ENCODE measurements at regions not wholly inside any gene's neighbourhood (a gene's known extent, or its start where the extent isn't known, plus 50 kb on each side); places are given as distances from the start of the nearest gene placed in this dataset.
A peak's percentile ranks its signal among the peaks of the same experiment; 100 is the strongest.

DNA sequence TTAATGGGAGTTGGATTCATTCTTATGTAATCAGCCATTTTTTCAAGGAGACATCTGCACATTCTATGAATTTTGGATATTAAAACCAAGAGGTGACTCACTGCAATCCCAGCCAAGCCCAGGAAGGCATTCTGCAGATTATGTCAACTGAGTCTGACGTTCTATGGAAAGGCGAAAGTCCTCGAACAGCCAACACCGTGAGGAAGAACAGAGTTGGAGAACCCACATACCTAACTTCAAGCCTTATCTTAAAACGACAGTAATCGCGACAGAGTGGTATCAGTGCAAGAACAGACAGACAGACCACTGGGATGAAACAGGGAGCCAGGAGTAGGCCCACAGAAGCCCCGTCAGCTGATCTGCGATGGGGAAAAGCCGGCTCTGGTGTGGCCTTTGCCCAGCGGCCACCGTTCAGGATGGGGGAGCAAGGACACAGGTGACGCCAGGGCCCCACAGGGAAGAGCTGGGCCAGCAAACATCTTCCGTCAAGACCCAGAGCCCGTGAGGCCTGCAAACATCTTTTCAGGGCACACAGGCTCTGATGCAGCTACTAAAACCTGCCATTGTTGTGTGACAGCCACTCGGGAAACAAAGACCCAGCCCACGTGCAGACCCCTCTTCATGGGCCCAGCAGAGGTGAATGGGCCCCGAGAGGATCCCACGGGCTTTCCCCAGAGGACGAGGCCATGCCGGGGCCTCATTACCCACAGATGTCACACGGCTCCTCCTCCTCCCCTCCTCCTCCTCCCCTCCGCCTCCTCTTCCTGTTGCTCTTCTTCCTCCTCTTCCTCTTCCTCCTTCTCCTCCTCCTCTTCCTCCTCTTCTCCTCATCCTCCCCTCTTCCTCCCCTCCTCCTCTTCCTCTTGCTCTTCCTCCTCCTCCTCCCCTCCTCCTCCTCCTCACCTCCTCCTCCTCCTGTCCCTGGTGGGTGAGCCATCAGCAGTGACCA is 277.6 kb downstream of the ADGRD1 start (continued):
- TF ChIP-seq NFIC (IDR thresholded peaks at IDR 0.05) = peak; percentile 43
- TF ChIP-seq ZNF311 (CRISPR knock-in tag; IDR thresholded peaks at IDR 0.05) = peak; percentile 56; the same call in 1 of the 2 replicates
- TF ChIP-seq GATAD2A (IDR thresholded peaks at IDR 0.05) = peak; percentile 75; the same call in 1 of the 2 replicates
- TF ChIP-seq ATF7 (IDR thresholded peaks at IDR 0.05) = peak; percentile 35; the same call in 1 of the 2 replicates
- no peak for TF ChIP-seq MYNN (IDR thresholded peaks at IDR 0.05)
- no peak for TF ChIP-seq MYNN (CRISPR knock-in tag; IDR thresholded peaks at IDR 0.05)
- TF ChIP-seq ZFPM2 (CRISPR knock-in tag; IDR thresholded peaks at IDR 0.05) = no peak
- no peak; the same call in 1 of the 2 replicates for TF ChIP-seq CREM (IDR thresholded peaks at IDR 0.05; ENCODE audit: low read depth)
- peak; percentile 66 for TF ChIP-seq SOX6 (IDR thresholded peaks at IDR 0.05)
- TF ChIP-seq ZNF512 (tag; IDR thresholded peaks at IDR 0.05) = peak; percentile 66
- TF ChIP-seq ESRRB (CRISPR knock-in tag; IDR thresholded peaks at IDR 0.05; ENCODE audit: borderline replicate concordance) = no peak
- TF ChIP-seq, protein P1, sequence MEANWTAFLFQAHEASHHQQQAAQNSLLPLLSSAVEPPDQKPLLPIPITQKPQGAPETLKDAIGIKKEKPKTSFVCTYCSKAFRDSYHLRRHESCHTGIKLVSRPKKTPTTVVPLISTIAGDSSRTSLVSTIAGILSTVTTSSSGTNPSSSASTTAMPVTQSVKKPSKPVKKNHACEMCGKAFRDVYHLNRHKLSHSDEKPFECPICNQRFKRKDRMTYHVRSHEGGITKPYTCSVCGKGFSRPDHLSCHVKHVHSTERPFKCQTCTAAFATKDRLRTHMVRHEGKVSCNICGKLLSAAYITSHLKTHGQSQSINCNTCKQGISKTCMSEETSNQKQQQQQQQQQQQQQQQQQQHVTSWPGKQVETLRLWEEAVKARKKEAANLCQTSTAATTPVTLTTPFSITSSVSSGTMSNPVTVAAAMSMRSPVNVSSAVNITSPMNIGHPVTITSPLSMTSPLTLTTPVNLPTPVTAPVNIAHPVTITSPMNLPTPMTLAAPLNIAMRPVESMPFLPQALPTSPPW (CRISPR knock-in tag; IDR thresholded peaks at IDR 0.05) = 0 out of 2 replicates have a peak, but pooled peaks have one; percentile 19
- TF ChIP-seq HNRNPL (IDR thresholded peaks at IDR 0.05; ENCODE audit: low read depth, low read length) = no peak
- no peak for TF ChIP-seq ZNF232 (CRISPR knock-in tag; IDR thresholded peaks at IDR 0.05)
- TF ChIP-seq OTX1 (CRISPR knock-in tag; IDR thresholded peaks at IDR 0.05) = peak; percentile 94
- no peak for TF ChIP-seq U2AF2 (optimal IDR thresholded peaks at IDR 0.05; ENCODE audit: low read depth, low read length)
- TF ChIP-seq, protein P2, sequence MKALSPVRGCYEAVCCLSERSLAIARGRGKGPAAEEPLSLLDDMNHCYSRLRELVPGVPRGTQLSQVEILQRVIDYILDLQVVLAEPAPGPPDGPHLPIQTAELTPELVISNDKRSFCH (CRISPR knock-in tag; IDR thresholded peaks at IDR 0.05) = no peak
- TF ChIP-seq, protein P2 (tag; IDR thresholded peaks at IDR 0.05) = 0 out of 2 replicates have a peak, but pooled peaks have one; percentile 8
- no peak for TF ChIP-seq BACH1 (tag; IDR thresholded peaks at IDR 0.05)
- TF ChIP-seq CBFA2T3 (IDR thresholded peaks at IDR 0.05) = peak; percentile 89
- no peak for TF ChIP-seq YBX1 (IDR thresholded peaks at IDR 0.05)
- TF ChIP-seq SMARCE1 (IDR thresholded peaks at IDR 0.05) = 0 out of 2 replicates have a peak, but pooled peaks have one; percentile 55
- TF ChIP-seq ETV5 (CRISPR knock-in tag; IDR thresholded peaks at IDR 0.05; ENCODE audit: low read depth) = no peak
- no peak for TF ChIP-seq ZNF197 (CRISPR knock-in tag; IDR thresholded peaks at IDR 0.05; ENCODE audit: low read depth)
- TF ChIP-seq MEF2D (tag; conservative IDR thresholded peaks at IDR 0.05; ENCODE audit: low read depth) = 0 out of 2 replicates have a peak, but pooled peaks have one; percentile 39
- TF ChIP-seq FOXK2 (conservative IDR thresholded peaks at IDR 0.05 in 1 of 2, IDR thresholded peaks at IDR 0.05 in 1 of 2; ENCODE audit: low read depth in 2 of 2) = peak in 1 of 2 experiments; percentile 11; a peak in 1 of 4 replicates
- TF ChIP-seq SRSF9 (IDR thresholded peaks at IDR 0.05; ENCODE audit: borderline replicate concordance, low read depth, low read length) = no peak
- peak; percentile 70; the same call in 1 of the 2 replicates for TF ChIP-seq NFRKB (IDR thresholded peaks at IDR 0.05; ENCODE audit: low read depth)
- TF ChIP-seq RNF2 (IDR thresholded peaks at IDR 0.05) = peak; percentile 33; the same call in 1 of the 2 replicates
